NCI-H2107 (cell line): ENCODE measurements at regions not wholly inside any gene's neighbourhood (a gene's known extent, or its start where the extent isn't known, plus 50 kb on each side); places are given as distances from the start of the nearest gene placed in this dataset.

Experiments
- DNase-seq: peaks from one replicate; lab custom pipeline; 2025; lab: John Stamatoyannopoulos, UW

GRCh38 chr9:79257228-79257781, 314.5 kb upstream of the TLE4 start:
- DNase-seq: peak; percentile 40

DNA sequence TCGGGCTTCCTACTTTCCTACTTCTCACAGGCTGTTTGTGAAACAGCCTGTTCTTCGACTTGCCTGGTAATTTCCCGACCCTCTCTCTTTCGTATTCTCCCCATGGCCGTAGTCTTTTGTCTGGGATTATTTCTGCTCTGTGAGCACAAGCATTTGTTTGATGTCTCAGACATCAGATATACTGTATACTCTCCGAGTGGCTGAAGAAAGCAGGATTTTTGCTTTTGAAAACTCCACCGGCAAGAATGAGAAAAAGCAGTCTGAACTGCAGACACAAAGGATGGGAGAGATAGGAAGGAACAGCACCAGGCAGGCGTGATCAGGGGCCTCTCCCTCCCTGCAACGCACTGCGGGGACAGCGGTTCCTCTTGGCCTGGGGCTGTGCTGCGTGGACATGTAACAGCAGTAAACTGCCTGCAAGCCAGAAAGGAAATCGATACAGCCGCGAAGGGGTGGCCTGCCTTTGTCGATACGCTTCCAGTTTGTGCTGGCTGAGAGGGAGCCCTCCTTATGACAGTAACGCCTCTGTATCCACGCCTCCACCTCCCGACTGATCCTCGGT, 313.9 kb upstream of the TLE4 start:
- no peak for DNase-seq

- no peak for DNase-seq
Measured at GRCh38 chr9:79259858-79260257, 311.9 kb upstream of the TLE4 start.

GRCh38 chr9:79263628-79264027, 308.1 kb upstream of the TLE4 start:
- DNase-seq: no peak

GRCh38 chr9:79264041-79264440, 307.7 kb upstream of the TLE4 start:
- DNase-seq: no peak

- no peak for DNase-seq
Measured at GRCh38 chr9:79264511-79265355, 307.0 kb upstream of the TLE4 start.

GRCh38 chr9:79266986-79267385, 304.8 kb upstream of the TLE4 start:
- no peak for DNase-seq

GRCh38 chr9:79268806-79269205, 303.0 kb upstream of the TLE4 start:
- DNase-seq: no peak

DNA sequence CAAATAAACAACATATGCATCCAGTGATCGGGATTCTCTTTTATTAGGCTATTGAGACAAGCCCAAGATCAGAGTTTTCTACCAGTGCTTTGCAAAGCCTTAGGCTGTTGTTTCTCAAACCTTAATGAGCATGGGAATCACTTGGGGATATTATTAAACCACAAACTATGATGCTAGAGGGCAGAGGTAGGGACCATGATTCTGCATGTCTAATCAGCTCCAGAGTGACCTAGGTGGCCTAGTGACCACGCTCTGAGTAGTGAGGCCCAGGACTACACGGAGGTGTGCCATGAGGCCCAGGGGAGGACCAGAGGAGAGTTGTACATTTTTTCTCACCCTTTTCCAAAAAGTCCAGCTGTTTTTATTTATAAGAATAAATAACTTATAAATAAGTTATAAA, 298.5 kb upstream of the TLE4 start:
- DNase-seq: no peak

- DNase-seq: no peak
Measured at GRCh38 chr9:79279356-79279755, 292.4 kb upstream of the TLE4 start.

GRCh38 chr9:79280691-79281090, 291.1 kb upstream of the TLE4 start:
- DNase-seq: no peak

- no peak for DNase-seq
Measured at GRCh38 chr9:79284081-79284480, 287.7 kb upstream of the TLE4 start.

- no peak for DNase-seq
Measured at GRCh38 chr9:79286992-79287707, 284.6 kb upstream of the TLE4 start.

DNA sequence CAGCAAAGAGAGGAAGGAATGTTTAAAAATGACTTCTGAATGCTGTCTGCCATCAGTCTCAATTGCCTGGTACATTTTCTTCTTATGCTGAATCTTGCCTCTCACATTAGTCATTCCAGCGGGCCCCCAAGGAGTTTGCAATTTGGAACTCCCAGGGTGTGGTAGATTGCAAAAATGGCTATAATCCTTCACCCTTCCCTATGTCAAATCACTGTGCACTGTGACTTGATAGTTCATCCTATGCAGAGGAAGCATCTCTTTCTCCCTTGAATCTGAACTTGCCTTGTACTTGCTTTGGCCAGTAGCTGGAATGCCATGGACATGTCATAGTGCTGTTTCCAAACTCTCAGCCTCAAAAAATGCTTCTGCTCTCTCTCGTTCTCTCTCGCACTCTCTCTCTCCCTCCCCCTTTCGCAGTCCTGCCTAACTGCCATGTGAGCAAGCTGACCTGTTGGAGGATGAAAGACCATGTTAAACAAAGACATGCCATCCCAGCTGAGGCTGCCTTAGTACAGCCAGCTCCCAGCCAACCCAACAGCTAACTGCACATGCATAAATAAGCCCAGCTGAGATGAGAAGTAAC, 284.0 kb upstream of the TLE4 start:
- DNase-seq: no peak

DNA sequence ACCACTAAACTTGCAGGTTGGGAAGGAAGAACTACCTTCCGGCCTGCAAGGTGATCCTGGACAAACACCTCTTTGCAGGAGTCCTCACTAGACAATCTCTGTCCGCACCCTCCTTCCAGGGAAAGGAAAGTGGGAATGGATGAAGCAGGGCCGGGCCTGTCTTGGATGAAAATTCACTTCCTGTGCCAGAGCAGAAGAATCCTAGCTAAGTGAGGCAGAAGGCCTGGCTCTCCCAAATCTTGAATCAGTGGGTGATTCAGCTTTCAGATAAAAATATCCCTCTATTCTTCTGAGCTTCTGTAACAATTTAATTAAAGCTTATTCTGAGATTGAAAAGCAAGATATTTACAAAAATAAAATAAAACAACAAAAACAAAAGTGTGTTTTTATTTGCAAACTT, 281.9 kb upstream of the TLE4 start:
- DNase-seq: no peak

- DNase-seq: no peak
Measured at GRCh38 chr9:79292731-79293280, 279.0 kb upstream of the TLE4 start.

DNA sequence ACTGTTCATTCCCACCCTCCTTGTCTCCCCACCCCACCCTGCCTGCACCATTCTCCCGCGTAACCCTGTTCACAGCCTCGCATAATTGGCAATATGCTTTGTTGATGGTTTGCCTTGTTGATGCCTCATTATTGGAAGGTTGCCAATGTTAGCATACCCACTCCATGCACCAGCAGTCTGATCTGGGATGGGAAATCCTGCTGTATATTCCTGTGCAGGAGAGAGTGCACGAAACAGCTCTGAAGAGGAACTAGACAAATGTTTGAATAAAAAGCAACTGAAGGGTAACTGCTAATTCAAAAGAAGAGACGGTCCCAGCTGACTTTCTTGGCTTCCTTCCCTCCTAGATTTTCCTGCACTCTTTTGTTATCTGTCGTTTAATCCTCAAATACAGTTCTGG, 271.7 kb upstream of the TLE4 start:
- peak; percentile 9 for DNase-seq

DNA sequence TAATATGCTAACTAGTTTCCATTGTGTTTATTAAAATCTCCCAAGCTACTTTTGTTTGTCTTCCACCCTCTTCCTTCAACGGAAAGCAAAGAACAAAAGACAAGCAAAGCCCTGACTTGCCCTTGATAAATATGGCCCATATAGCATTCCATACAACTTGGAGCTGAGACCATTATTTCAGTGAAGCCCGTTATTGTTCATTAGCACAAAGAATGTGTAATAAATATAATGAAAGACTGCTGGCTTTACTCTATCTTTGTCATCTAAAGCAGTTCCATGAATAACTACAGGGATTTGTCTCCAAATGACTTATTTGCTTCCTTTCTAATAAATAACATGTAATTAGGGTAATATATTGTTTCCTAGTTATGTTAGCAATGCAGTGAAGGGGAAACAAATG, 270.7 kb upstream of the TLE4 start:
- DNase-seq: no peak

- no peak for DNase-seq
Measured at GRCh38 chr9:79301551-79302391, 270.0 kb upstream of the TLE4 start.

DNA sequence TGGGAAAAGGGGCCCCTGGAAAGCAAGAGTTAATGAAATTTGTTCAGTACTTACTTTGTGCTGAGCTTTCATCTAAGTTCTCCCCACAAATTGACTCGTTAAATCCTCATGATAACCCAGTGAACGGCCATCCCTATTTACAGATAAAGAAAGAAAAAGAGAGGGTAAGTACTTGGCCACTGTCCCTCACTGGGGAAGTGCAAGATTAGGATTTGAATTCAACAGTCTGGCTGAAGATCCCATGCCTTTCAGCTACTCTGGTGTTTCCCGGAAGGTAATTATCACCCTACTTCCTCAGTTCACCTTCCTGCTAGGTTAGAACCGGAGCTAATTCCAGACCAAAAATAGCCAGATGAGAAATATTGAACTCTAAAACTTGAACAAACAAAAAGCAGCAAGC, 269.2 kb upstream of the TLE4 start:
- DNase-seq: no peak

- no peak for DNase-seq
Measured at GRCh38 chr9:79308012-79308411, 263.8 kb upstream of the TLE4 start.
